HL-60 (cell line): ENCODE measurements at regions not wholly inside any gene's neighbourhood (a gene's known extent, or its start where the extent isn't known, plus 50 kb on each side); places are given as distances from the start of the nearest gene placed in this dataset.

Experiments used
- POLR2AphosphoS5 ChIP-seq: IDR thresholded peaks from 2 replicates; pipeline ENCODE4 v1.6.1; 2012; ENCODE audit warnings: low read depth
- SPI1 ChIP-seq: IDR thresholded peaks from 2 replicates; pipeline ENCODE4 v1.6.1; 2012; ENCODE audit warnings: low read depth, mild to moderate bottlenecking, borderline replicate concordance
- TF ChIP-seq, protein P1 (sequence below): IDR thresholded peaks from one replicate; pipeline ENCODE4 v1.5.1; 2011; ENCODE audit warnings: low read length, control low read depth, inconsistent platforms; ENCODE audit not compliant: insufficient read depth
- TF ChIP-seq, protein P2 (sequence below): IDR thresholded peaks from 2 replicates; pipeline ENCODE4 v1.6.1; 2012; ENCODE audit warnings: low read depth; ENCODE audit not compliant: insufficient replicate concordance

DNA sequence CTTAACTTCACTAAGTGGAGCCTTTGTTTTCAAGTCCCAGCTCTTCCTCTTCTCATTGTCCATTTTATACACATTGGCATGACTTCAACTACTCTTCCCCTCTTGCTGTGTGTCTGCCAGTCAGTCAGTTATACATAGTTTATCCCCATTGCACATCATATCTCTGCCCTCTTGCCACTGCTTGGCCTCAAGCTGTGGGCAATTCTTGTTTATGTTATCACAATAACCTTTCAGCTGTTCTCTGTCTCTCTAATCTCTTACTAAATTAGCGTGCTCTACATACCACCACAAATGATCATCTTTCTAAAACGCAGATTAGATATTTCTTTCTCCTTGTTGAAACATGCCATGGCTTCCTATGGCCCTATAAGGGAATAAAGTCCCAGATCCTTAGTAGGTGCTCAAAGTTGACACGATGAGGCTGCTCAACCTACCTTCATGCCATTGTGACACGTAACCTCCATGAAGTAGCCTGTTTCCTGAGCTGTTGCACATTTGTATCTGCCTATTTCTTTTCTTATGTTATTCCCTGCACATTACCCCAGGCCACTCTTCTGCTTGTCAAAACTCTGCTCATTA lies 239.3 kb downstream of the GAS1 start:
- TF ChIP-seq, protein P1, sequence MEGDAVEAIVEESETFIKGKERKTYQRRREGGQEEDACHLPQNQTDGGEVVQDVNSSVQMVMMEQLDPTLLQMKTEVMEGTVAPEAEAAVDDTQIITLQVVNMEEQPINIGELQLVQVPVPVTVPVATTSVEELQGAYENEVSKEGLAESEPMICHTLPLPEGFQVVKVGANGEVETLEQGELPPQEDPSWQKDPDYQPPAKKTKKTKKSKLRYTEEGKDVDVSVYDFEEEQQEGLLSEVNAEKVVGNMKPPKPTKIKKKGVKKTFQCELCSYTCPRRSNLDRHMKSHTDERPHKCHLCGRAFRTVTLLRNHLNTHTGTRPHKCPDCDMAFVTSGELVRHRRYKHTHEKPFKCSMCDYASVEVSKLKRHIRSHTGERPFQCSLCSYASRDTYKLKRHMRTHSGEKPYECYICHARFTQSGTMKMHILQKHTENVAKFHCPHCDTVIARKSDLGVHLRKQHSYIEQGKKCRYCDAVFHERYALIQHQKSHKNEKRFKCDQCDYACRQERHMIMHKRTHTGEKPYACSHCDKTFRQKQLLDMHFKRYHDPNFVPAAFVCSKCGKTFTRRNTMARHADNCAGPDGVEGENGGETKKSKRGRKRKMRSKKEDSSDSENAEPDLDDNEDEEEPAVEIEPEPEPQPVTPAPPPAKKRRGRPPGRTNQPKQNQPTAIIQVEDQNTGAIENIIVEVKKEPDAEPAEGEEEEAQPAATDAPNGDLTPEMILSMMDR: no peak
- no peak for TF ChIP-seq POLR2AphosphoS5
- TF ChIP-seq SPI1: no peak
- TF ChIP-seq, protein P2, sequence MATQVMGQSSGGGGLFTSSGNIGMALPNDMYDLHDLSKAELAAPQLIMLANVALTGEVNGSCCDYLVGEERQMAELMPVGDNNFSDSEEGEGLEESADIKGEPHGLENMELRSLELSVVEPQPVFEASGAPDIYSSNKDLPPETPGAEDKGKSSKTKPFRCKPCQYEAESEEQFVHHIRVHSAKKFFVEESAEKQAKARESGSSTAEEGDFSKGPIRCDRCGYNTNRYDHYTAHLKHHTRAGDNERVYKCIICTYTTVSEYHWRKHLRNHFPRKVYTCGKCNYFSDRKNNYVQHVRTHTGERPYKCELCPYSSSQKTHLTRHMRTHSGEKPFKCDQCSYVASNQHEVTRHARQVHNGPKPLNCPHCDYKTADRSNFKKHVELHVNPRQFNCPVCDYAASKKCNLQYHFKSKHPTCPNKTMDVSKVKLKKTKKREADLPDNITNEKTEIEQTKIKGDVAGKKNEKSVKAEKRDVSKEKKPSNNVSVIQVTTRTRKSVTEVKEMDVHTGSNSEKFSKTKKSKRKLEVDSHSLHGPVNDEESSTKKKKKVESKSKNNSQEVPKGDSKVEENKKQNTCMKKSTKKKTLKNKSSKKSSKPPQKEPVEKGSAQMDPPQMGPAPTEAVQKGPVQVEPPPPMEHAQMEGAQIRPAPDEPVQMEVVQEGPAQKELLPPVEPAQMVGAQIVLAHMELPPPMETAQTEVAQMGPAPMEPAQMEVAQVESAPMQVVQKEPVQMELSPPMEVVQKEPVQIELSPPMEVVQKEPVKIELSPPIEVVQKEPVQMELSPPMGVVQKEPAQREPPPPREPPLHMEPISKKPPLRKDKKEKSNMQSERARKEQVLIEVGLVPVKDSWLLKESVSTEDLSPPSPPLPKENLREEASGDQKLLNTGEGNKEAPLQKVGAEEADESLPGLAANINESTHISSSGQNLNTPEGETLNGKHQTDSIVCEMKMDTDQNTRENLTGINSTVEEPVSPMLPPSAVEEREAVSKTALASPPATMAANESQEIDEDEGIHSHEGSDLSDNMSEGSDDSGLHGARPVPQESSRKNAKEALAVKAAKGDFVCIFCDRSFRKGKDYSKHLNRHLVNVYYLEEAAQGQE: no peak
